ENCODE measurements at regions not wholly inside any gene's neighbourhood (a gene's known extent, or its start where the extent isn't known, plus 50 kb on each side); places are given as distances from the start of the nearest gene placed in this dataset.

DNA sequence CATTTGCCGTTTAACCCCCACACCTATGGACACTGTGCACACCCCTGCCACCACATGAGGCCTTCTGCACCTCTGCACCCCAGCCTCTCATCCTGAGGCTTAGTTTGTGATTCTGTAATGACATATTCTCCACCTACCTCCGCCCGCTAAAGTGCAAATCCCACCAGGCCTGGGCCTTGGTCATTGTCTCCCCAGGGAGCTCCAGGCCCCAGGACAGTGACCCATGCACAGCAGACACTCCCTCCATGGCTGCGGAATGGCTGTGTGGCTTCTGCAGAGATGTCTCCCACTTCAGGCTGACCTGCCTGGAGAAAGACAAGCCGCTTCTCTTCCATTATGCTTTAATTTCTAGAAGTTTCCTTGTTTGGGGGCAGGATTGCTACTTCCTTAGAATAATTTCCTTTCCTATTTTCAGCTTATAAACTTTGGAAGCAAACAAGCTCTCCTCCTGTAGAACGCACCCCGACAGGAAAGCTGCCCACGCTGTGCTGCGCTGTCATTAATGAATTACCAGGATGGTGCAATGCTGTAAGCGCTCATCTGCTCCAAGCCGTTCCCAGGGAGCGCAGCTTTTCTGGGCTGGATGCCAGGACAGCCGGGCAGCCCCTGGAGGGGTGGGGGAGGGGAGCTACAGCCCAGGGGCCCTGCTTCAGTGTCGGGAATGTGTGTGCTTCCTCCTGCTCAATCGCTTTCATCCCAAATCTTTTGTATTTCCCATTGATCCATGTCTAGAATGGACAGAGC lies 618.0 kb downstream of the BRD1 start:
- no peak for DNase-seq (ENCODE audit: low spot score)

DNA sequence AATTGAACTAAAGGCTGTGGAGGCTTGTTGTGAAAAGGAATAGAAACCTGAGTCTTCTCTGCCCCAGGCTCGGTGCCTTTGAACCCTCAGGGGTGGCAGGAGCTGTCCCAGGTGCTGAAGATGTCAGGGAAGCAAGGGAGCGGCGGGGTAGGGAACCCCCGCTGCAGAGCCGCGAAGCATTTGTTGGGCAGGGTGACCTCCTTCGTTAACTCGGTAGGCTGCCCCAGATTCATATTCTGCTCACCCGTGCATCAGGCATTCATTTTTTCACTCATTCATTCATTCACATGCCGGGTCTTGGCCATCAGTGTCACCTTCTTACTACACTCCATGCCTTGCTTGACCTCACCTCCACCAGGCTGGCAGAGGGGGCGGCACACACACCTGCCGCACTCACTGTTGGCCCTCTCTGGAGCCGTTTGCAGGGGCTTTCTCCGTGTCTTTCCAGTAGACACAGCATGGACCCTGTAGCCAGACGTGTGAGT lies 618.9 kb downstream of the BRD1 start:
- DNase-seq (ENCODE audit: low spot score) = no peak

- no peak for DNase-seq (ENCODE audit: low spot score)
These were observed 619.7 kb downstream of the BRD1 start for GRCh38 chr22:49208004-49208402.

- DNase-seq (ENCODE audit: low spot score) = no peak
These were observed 620.4 kb downstream of the BRD1 start for GRCh38 chr22:49207008-49208003.

GRCh38 chr22:49206281-49206680 lies 621.4 kb downstream of the BRD1 start:
- no peak for DNase-seq (ENCODE audit: low spot score)

DNA sequence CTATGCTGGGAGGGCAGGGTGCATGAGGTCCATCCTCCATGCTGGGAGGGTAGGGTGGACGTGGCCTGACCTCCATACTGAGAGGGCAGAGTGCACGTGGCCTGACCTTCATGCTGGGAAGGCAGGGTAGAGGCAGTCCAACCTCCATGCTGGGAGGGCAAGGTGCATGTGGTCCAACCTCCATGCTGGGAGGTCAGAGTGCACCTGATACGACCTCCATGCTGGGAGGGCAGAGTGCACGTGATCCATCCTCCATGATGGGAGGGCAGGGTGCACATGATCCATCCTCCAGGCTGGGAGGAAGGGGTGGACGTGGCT lies 622.2 kb downstream of the BRD1 start:
- no peak for DNase-seq (ENCODE audit: low spot score)

DNA sequence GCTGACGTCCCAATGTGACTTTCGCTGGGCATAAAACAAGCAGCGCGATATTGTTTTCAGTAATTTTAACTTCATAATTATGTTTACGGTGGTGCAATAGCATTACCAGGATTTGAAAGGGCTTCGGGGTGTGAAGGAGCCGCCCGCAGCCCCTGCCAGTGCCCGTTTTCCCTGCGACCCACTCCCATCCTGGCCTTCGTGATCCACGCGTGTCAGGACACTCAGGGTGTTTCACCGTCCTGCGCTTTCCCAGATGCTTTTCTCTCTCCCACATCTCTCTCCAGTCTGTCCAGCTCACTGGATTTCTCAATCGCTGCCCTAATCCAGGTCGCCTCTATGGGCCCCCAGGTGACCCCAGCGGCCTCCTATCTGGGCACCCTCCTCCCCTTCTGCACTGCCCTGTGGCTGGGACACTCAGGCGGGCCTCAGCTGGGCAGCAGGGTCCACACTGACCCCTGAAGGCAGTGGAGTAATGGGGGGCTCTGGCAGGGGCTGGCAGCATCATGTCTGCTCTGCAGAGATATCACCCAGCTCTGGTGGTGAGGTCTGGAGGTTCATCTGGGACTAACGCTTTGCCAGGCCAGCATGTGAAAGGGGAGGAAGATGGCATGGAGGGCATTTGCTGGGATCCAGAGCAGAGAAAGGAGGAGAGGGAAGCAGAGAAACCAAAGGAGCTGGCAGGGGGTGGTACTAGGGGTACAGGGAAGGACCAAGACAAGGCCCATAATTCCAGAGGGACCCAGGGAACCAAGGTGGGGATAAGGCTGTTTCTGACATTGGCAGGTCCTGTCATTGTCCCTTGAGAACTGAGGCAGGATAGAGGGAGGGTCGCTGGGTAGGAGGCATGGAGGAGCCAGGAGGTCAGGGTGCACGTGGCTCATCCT lies 622.8 kb downstream of the BRD1 start:
- no peak for DNase-seq (ENCODE audit: low spot score)

DNA sequence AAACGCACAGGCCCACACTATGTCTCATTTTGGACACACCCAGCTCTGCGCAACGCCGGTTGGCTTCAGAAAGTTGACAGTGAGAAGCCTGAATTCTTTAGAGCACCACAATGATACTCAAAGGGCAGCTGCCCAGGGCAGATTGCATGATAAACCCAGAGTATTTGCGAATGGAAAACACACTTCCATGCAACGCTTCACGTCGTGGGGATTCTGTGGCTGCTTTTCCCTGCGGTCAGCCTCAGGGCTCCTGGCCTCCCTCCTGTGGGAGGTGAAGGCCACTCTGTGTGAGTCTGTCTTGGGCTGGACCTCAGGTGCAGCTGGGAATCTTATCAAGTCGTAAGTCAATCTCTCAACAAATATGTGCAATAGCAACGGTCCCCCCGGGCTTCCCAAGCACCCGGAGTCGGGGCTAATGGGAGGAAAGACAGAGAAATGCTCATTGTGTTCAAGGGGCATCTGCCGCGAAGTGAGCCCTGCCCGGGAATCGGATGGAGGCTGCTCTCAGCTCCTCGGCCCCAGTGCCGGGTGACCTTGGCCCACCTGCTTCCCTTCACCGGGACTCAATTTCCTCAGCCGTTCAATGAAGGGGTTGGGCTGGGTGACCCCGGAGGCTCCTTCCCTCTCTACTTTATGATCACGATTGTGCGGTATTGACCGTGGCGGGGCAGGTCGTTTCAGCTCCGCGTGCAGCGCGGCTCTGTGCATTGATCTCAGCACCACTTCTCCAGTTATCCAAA lies 623.6 kb downstream of the BRD1 start:
- no peak for DNase-seq (ENCODE audit: low spot score)

DNA sequence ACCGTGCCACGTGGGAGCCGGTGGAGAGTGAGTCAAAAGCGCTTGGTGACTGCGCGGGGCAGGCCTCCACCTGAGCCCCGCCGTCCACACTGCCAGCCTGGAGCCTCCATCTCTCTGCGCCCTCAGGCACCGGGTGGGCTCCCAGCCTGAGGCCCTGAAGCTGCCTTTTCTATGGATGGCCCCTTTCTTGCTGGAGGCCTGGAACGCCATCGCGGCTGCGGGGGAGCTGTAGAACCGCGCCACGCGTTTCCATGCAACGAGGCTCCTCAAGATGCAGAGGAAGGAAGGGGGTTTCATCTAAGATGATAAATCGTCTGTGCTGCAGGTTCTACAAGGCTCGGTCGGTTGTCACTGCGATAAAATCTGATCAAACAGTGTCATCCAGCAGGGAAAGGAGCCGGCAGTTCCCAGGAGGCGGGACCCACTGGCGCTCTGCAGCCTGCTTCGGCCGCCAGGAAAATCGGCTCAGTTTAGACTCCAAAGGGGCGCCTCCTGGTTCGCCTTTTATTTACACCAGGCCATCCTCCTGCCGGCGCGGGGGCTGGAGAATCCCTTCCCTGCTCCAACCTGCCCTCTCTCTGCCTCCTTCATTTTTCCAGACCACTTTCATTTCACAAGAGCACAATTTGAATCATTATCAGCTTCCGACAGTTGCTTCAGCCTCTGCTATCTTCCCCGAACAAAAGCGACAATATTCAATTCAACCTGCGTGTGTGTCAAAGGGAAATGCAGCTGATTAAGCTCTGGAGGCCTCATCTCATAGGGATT lies 624.4 kb downstream of the BRD1 start:
- DNase-seq (ENCODE audit: low spot score) = no peak

- DNase-seq (ENCODE audit: low spot score) = no peak
These were observed 625.4 kb downstream of the BRD1 start for GRCh38 chr22:49202226-49202625.

DNA sequence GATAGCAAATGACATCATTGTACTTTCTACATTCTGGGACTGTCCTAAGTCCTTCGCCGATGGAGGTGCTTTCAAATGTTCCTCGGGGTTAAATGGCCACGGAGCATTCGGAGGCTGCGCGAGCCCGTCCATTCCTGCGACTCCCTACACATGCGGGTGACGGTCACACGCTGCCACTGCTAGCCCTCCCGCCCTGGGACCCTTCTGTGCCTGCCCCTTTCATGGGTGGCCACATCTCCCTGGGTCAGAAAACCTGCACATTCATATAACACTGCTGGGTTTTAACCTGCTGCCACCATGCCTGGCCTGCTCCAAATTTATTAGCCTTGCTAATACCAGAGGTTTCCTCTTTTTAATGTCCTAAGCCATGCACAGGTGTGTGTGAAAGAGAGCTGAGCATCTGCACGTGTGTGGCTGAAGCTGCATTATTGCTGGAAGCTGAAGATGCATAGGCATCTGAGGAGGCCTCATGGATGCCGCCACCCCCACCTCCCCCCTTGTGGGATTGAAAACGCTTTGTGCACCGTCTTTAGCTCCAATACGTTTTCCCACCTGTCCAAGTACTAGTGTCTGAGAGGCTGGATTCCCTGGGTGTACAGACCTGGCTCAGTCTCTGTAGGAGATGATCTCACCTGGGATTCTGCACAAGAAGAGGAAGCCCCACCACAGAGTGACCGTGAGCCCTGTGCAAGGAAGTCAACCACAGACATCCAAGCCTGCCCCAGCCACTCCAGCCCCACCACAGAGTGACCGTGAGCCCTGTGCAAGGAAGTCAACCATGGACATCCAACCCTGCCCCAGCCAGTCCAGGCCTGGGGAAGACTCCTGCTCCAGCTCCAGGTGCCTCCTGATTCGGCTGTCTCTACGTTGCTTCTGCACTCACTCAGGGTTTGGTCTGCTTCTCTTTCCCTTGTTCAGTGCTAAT lies 626.4 kb downstream of the BRD1 start:
- DNase-seq (ENCODE audit: low spot score) = no peak

GRCh38 chr22:49199224-49199623 lies 628.4 kb downstream of the BRD1 start:
- no peak for DNase-seq (ENCODE audit: low spot score)

DNA sequence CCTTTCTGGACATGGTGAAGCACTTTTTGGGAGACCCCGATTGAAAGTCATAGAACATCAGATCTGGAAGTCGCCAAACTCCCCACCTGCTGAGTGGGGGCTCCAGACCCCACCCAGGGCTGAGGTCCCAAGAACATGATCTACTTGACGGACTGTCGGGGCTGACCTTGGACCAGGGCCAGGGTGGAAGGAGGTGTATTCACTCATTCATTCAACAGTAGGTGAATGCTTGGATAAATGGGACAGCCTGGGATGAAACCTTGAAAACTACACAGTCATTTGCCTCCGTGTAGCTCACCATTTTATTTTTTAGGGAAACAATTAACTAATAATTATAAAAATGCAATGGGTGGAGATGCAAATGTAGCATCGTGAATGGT lies 629.0 kb downstream of the BRD1 start:
- no peak for DNase-seq (ENCODE audit: low spot score)

GRCh38 chr22:49197986-49198704 lies 629.5 kb downstream of the BRD1 start:
- DNase-seq (ENCODE audit: low spot score) = no peak

- no peak for DNase-seq (ENCODE audit: low spot score)
These were observed 630.2 kb downstream of the BRD1 start for GRCh38 chr22:49197505-49197904.

DNA sequence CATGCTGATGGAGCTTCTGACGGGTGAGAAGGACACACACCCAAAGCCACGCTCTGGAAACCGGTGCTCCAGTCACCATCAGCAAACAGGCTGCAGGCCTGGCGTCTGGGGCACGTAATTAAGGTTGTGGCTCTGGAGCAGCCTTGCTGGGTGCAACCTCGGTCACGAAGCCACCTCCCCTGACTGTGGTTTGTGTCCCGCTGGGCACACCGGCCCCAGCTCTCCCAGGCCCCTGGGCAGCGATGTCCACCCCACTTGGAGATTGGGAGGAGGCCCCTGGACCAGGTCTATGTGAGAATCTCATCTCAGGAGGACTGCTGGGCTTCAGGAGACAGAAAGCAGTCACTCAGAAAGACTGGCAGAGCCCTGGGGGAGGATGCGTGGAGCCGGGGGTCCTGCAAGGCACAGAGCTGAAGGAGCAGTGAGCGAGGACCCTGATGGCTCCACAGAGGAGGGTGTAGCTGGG lies 631.6 kb downstream of the BRD1 start:
- DNase-seq (ENCODE audit: low spot score) = no peak

DNA sequence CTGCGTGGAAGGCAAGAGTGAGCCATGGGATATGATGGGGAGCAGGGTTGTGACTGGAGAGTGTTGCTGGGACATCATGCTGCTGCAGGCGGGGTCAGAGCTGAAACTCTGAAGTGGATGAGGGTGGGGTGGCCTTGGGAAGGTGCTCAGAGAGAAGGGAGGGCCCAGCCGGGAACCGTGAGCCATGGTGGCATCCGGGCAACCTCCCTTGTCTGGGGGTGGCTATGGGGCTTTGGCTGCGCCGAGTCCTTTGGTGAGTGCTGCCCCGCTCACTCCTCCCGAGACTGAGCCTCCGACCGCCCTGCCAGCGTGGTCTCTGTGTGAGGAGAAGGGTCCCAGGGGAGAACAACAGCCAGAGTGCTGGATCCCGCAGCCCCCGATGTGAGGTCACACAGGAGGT lies 632.0 kb downstream of the BRD1 start:
- no peak for DNase-seq (ENCODE audit: low spot score)

DNA sequence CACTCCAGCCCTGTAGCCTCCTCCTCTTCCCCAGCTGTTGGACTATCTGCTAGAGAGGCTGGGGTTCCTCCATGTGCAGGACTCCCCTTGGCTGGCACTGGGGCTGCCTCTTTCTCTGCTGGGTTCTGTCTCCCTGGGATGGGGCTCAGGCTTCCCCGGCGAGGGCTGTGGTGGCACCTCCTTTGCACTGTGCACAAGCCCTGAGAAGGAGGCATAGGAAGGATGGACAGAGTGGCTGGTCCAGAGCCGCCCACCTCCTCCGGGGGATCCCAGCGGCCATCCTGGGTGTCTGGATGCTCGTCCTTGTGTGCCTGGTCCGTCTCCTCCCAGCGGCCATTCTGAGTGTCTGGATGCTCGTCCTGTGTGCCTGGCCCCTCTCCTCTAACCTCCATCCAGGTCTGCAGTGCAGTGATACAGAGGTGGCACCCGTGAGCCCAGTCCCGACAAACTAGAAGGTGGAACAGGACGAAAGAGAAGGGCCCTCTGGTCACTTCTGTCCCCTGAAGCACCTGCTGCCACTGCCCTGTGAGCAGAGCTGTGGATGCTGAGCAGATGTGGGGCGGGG lies 633.7 kb downstream of the BRD1 start:
- no peak for DNase-seq (ENCODE audit: low spot score)

DNA sequence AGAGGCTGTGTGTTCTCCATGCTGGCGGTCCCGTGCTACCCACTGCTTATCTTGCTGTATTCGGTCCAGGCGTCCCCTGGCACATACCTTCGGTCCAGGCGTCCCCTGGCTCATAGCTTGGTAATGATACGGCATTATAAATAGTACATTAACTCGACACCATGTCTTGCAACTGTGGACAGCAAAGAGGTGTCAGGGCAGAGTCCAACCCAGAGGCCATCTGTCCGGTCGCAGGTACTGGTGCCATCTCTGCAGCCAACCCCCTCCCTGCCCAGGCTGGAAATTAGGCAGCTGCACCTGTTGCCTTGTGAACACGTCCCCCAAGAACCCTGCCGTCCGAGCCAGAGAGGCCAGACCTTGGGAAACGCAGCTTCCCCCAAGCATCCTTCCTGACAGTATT lies 634.3 kb downstream of the BRD1 start:
- no peak for DNase-seq (ENCODE audit: low spot score)
